ENCODE measurements at regions not wholly inside any gene's neighbourhood (a gene's known extent, or its start where the extent isn't known, plus 50 kb on each side); places are given as distances from the start of the nearest gene placed in this dataset.
"Not testable (repeated sequence)": the region's sequence is repeated elsewhere in the genome, so short reads cannot be mapped to it uniquely, and the experiment has no call there.

DNA sequence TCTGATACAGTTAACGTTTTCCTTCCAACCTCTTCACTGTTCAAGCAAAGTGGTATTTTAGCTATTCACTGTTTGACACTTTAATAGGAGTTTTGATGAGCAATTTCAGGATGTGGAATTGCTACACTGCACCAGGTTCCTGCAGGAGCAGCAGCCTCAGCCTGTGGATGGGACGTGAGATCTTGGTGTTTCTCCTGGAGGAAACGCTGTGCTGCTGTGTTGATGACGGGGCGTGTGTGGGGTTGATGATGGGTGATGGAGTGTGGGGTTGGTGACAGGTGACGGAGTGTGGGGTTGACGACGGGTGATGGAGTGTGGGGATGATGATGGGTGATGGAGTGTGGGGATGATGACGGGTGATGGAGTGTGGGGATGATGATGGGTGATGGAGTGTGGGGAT, 98.9 kb downstream of the RTP5 start:
- no peak for TF ChIP-seq EZH2phosphoT487 (conservative IDR thresholded peaks at IDR 0.05; ENCODE audit: low read length)
- TF ChIP-seq, protein P1, sequence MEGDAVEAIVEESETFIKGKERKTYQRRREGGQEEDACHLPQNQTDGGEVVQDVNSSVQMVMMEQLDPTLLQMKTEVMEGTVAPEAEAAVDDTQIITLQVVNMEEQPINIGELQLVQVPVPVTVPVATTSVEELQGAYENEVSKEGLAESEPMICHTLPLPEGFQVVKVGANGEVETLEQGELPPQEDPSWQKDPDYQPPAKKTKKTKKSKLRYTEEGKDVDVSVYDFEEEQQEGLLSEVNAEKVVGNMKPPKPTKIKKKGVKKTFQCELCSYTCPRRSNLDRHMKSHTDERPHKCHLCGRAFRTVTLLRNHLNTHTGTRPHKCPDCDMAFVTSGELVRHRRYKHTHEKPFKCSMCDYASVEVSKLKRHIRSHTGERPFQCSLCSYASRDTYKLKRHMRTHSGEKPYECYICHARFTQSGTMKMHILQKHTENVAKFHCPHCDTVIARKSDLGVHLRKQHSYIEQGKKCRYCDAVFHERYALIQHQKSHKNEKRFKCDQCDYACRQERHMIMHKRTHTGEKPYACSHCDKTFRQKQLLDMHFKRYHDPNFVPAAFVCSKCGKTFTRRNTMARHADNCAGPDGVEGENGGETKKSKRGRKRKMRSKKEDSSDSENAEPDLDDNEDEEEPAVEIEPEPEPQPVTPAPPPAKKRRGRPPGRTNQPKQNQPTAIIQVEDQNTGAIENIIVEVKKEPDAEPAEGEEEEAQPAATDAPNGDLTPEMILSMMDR (IDR thresholded peaks at IDR 0.05; ENCODE audit: insufficient read depth, low read length, poor library complexity, severe bottlenecking): no peak

DNA sequence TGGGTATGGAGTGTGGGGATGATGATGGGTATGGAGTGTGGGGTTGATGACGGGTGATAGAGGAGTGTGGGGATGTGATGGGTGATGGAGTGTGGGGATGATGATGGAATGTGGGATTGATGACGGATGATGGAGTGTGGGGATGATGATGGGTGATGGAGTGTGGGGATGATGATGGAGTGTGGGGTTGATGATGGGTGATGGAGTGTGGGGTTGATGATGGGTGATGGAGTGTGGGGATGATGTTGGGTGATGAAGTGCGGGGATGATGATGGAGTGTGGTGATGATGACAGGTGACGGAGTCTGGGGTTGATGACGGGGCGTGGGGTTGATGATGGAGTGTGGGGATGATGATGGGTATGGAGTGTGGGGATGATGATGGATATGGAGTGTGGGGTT, 99.7 kb downstream of the RTP5 start:
- H4K20me1 ChIP-seq (ENCODE audit: low read depth, low read length); H3K9me2 ChIP-seq (replicated peaks; ENCODE audit: insufficient read depth, low read length); H3K4me3 ChIP-seq (ENCODE audit: insufficient read depth, low read length, poor library complexity, severe bottlenecking); H3K79me2 ChIP-seq (ENCODE audit: insufficient read depth, low read length); H3F3A ChIP-seq (ENCODE audit: insufficient read depth); H2AFZ ChIP-seq (ENCODE audit: low read depth, low read length, severe bottlenecking); H3K27ac ChIP-seq (ENCODE audit: low read depth, low read length); H3K9ac ChIP-seq (ENCODE audit: low read length); H3K9me3 ChIP-seq (ENCODE audit: insufficient read depth, low read length); H3K36me3 ChIP-seq (ENCODE audit: low read length); H3K4me2 ChIP-seq (ENCODE audit: low read depth, low read length, poor library complexity, severe bottlenecking); H3K27me3 ChIP-seq (ENCODE audit: low read length): not testable (repeated sequence)

More for the DNA sequence above, 98.9 kb downstream of the RTP5 start:
- Histone ChIP-seq H2AFZ (ENCODE audit: low read depth, low read length, severe bottlenecking) (no peak overlapping the region), H3K27ac (ENCODE audit: low read depth, low read length) (no peak overlapping the region), H3K4me2 (ENCODE audit: low read depth, low read length, poor library complexity, severe bottlenecking) (no peak overlapping the region), H3K36me3 (ENCODE audit: low read length) (peaks cover 4% of the 10 kb centered on the region; the same call in 1 of the 2 replicates), H3K79me2 (ENCODE audit: insufficient read depth, low read length) (no peaks in the 10 kb centered on the region), H4K20me1 (ENCODE audit: low read depth, low read length) (no peaks in the 10 kb centered on the region), H3K27me3 (ENCODE audit: low read length) (no peaks in the 10 kb centered on the region), H3K4me3 (ENCODE audit: insufficient read depth, low read length, poor library complexity, severe bottlenecking) (no peak overlapping the region), H3K9me3 (ENCODE audit: insufficient read depth, low read length) (no peaks in the 10 kb centered on the region), H3K9me2 (replicated peaks; ENCODE audit: insufficient read depth, low read length) (no peaks in the 10 kb centered on the region), H3K9ac (ENCODE audit: low read length) (no peak overlapping the region), H3F3A (ENCODE audit: insufficient read depth) (peaks cover 7% of the 10 kb centered on the region)

DNA sequence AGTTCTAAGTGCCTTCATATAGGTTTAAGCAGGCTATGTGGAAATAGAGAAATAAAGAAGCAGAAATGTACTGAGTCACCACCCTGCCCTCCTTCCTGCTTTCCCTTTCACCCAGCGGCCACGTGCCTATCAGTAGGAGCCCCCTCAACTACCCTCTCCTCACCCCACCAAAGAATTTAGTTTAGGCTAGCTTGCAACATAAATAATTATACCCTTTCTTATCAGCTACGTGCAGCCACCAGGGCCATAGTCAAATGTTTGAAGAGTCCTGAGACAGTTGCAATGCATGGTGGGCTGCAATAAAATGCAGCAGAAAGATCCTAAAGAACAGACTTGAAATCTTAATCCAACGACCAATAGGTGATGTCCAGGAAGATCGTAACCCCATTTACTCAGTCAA, 101.2 kb downstream of the RTP5 start:
- Histone ChIP-seq H2AFZ (ENCODE audit: low read depth, low read length, severe bottlenecking) (no peak overlapping the region), H3K9me3 (ENCODE audit: insufficient read depth, low read length) (no peaks in the 10 kb centered on the region), H3K79me2 (ENCODE audit: insufficient read depth, low read length) (no peaks in the 10 kb centered on the region), H3K4me2 (ENCODE audit: low read depth, low read length, poor library complexity, severe bottlenecking) (no peak overlapping the region), H4K20me1 (ENCODE audit: low read depth, low read length) (no peaks in the 10 kb centered on the region), H3F3A (ENCODE audit: insufficient read depth) (no peaks in the 10 kb centered on the region), H3K9ac (ENCODE audit: low read length) (no peak overlapping the region), H3K27ac (ENCODE audit: low read depth, low read length) (no peak overlapping the region), H3K27me3 (ENCODE audit: low read length) (no peaks in the 10 kb centered on the region), H3K4me3 (ENCODE audit: insufficient read depth, low read length, poor library complexity, severe bottlenecking) (no peak overlapping the region), H3K9me2 (replicated peaks; ENCODE audit: insufficient read depth, low read length) (no peaks in the 10 kb centered on the region), H3K36me3 (ENCODE audit: low read length) (peaks cover 4% of the 10 kb centered on the region; the same call in 1 of the 2 replicates)
- TF ChIP-seq, protein P1 (IDR thresholded peaks at IDR 0.05; ENCODE audit: insufficient read depth, low read length, poor library complexity, severe bottlenecking): no peak
- TF ChIP-seq EZH2phosphoT487 (conservative IDR thresholded peaks at IDR 0.05; ENCODE audit: low read length): no peak

DNA sequence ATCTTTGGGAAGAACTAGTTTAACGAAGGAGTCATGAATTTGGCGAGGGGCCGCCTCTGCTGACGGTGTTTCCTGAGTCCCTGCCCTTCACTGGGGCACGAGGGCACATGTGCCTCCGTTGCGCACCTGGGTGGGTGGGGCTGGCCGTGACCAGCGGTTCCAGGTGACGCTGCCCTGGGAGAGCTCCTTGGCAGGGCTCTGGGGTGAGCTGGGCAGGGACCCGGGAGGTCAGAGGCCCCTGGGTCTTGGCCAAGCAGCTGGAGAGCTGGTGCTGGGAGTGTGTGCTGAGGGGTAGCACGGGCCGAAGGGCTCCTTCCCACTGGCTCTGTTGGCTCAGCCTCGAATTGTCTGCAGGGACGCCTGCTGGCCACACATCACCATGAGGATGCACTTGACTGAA, 104.6 kb downstream of the RTP5 start:
- no peaks in the 10 kb centered on the region for H3K9me2 ChIP-seq (replicated peaks; ENCODE audit: insufficient read depth, low read length)
- no peaks in the 10 kb centered on the region for H3K27me3 ChIP-seq (ENCODE audit: low read length)
- H3K4me3 ChIP-seq (ENCODE audit: insufficient read depth, low read length, poor library complexity, severe bottlenecking): no peak overlapping the region
- H3K9me3 ChIP-seq (ENCODE audit: insufficient read depth, low read length): no peaks in the 10 kb centered on the region
- H3F3A ChIP-seq (ENCODE audit: insufficient read depth): no peaks in the 10 kb centered on the region
- H3K27ac ChIP-seq (ENCODE audit: low read depth, low read length): no peak overlapping the region
- no peaks in the 10 kb centered on the region for H3K79me2 ChIP-seq (ENCODE audit: insufficient read depth, low read length)
- H3K9ac ChIP-seq (ENCODE audit: low read length): no peak overlapping the region
- H4K20me1 ChIP-seq (ENCODE audit: low read depth, low read length): no peaks in the 10 kb centered on the region
- no peak overlapping the region for H3K4me2 ChIP-seq (ENCODE audit: low read depth, low read length, poor library complexity, severe bottlenecking)
- no peak overlapping the region for H2AFZ ChIP-seq (ENCODE audit: low read depth, low read length, severe bottlenecking)
- TF ChIP-seq, protein P1 (IDR thresholded peaks at IDR 0.05; ENCODE audit: insufficient read depth, low read length, poor library complexity, severe bottlenecking): no peak
- no peak for TF ChIP-seq EZH2phosphoT487 (conservative IDR thresholded peaks at IDR 0.05; ENCODE audit: low read length)
- H3K36me3 ChIP-seq (ENCODE audit: low read length): peaks cover 4% of the 10 kb centered on the region; the same call in 1 of the 2 replicates

All from SU-DHL-6 (cell line).